G401 (cell line): ENCODE measurements at regions not wholly inside any gene's neighbourhood (a gene's known extent, or its start where the extent isn't known, plus 50 kb on each side); places are given as distances from the start of the nearest gene placed in this dataset.
"Not testable (repeated sequence)": the region's sequence is repeated elsewhere in the genome, so short reads cannot be mapped to it uniquely, and the experiment has no call there.

Source experiments
- DNase-seq: peaks from one replicate; pipeline ENCODE4 v3.0.0-alpha.2; 2015; ENCODE audit warnings: low spot score
- in situ Hi-C: cut with HindIII; loops from 2 replicates; pipeline ENCODE4 v1.10.0; 2016; ENCODE audit warnings: low sequenced_read_pairs, mixed read lengths

GRCh38 chr7:68846811-68847325 lies 751.4 kb upstream of the AUTS2 start:
- DNase-seq, result no peak
- in situ Hi-C loops, result no loop called here

GRCh38 chr7:68853254-68853653 lies 745.0 kb upstream of the AUTS2 start:
- in situ Hi-C loops, result no loop called here
- no peak for DNase-seq

GRCh38 chr7:68857571-68857970 lies 740.7 kb upstream of the AUTS2 start:
- in situ Hi-C loops, result no loop called here

GRCh38 chr7:68858497-68858896 lies 739.8 kb upstream of the AUTS2 start:
- in situ Hi-C loops, result no loop called here
- DNase-seq, result no peak

More at GRCh38 chr7:68857571-68857970, 740.7 kb upstream of the AUTS2 start:
- DNase-seq, result peak; percentile 78

- no peak for DNase-seq
- in situ Hi-C loops, result no loop called here
Measured at GRCh38 chr7:68861171-68861570, 737.1 kb upstream of the AUTS2 start.

- in situ Hi-C loops, result no loop called here
Measured at GRCh38 chr7:68862261-68862660, 736.0 kb upstream of the AUTS2 start.

GRCh38 chr7:68862736-68863135 lies 735.5 kb upstream of the AUTS2 start:
- peak; percentile 3 for DNase-seq
- in situ Hi-C loops, result no loop called here

More at GRCh38 chr7:68862261-68862660, 736.0 kb upstream of the AUTS2 start:
- DNase-seq, result no peak

GRCh38 chr7:68865351-68866199 lies 732.7 kb upstream of the AUTS2 start:
- peak; percentile 8 for DNase-seq
- in situ Hi-C loops, result no loop called here

GRCh38 chr7:68866200-68866570 lies 732.1 kb upstream of the AUTS2 start:
- no peak for DNase-seq
- in situ Hi-C loops, result no loop called here

- DNase-seq, result not testable (repeated sequence)
Measured at GRCh38 chr7:68866721-68867120, 731.6 kb upstream of the AUTS2 start.

GRCh38 chr7:68868978-68869377 lies 729.3 kb upstream of the AUTS2 start:
- DNase-seq, result peak; percentile 68
- in situ Hi-C loops, result no loop called here

More at GRCh38 chr7:68866721-68867120, 731.6 kb upstream of the AUTS2 start:
- in situ Hi-C loops, result not testable (repeated sequence)

- in situ Hi-C loops, result no loop called here
Measured at GRCh38 chr7:68873616-68874015, 724.7 kb upstream of the AUTS2 start.

GRCh38 chr7:68875857-68876256 lies 722.4 kb upstream of the AUTS2 start:
- in situ Hi-C loops, result no loop called here
- no peak for DNase-seq

More at GRCh38 chr7:68873616-68874015, 724.7 kb upstream of the AUTS2 start:
- no peak for DNase-seq

- DNase-seq, result not testable (repeated sequence)
Measured at GRCh38 chr7:68887116-68887515, 711.2 kb upstream of the AUTS2 start.

GRCh38 chr7:68888971-68889385 lies 709.3 kb upstream of the AUTS2 start:
- DNase-seq, result no peak
- in situ Hi-C loops, result no loop called here

More at GRCh38 chr7:68887116-68887515, 711.2 kb upstream of the AUTS2 start:
- in situ Hi-C loops, result not testable (repeated sequence)

GRCh38 chr7:68892236-68892635 lies 706.0 kb upstream of the AUTS2 start:
- in situ Hi-C loops, result no loop called here
- DNase-seq, result no peak

GRCh38 chr7:68893411-68893810 lies 704.9 kb upstream of the AUTS2 start:
- in situ Hi-C loops, result no loop called here

GRCh38 chr7:68899156-68899555 lies 699.1 kb upstream of the AUTS2 start:
- in situ Hi-C loops, DNase-seq: not testable (repeated sequence)

More at GRCh38 chr7:68893411-68893810, 704.9 kb upstream of the AUTS2 start:
- DNase-seq, result peak; percentile 17

GRCh38 chr7:68900096-68900495 lies 698.2 kb upstream of the AUTS2 start:
- in situ Hi-C loops, result no loop called here
- DNase-seq, result no peak

- DNase-seq, result no peak
- in situ Hi-C loops, result no loop called here
Measured at GRCh38 chr7:68904630-68905029, 693.6 kb upstream of the AUTS2 start.

- DNase-seq, result no peak
- in situ Hi-C loops, result no loop called here
Measured at GRCh38 chr7:68911754-68912153, 686.5 kb upstream of the AUTS2 start.
